Ascending aorta (tissue), 2 donors: ENCODE measurements at regions not wholly inside any gene's neighbourhood (a gene's known extent, or its start where the extent isn't known, plus 50 kb on each side); places are given as distances from the start of the nearest gene placed in this dataset.

Experiments used
- DNase-seq, 2 donors: peaks; one replicate each; pipeline ENCODE4 v3.0.0-alpha.2; 2019; ENCODE audit warnings: low spot score in 2 of 2
- H3K27ac ChIP-seq, 2 donors: fragments of 200-600 bp; sonication (generic); one replicate each; pipeline ENCODE4 v1.5.1; 2016 to 2017; ENCODE audit warnings: mild to moderate bottlenecking in 1 of 2
- H3K27me3 ChIP-seq: fragments of 200-600 bp; sonication (generic); one replicate; pipeline ENCODE4 v1.5.1; 2017
- H3K36me3 ChIP-seq, 2 donors: fragments of 200-600 bp; sonication (generic); one replicate each; pipeline ENCODE4 v1.5.1; 2016
- H3K4me1 ChIP-seq, 2 donors: fragments of 200-600 bp; sonication (generic); one replicate each; pipeline ENCODE4 v1.5.1; 2016 to 2017; ENCODE audit warnings: mild to moderate bottlenecking in 1 of 2
- H3K4me3 ChIP-seq, 2 donors: fragments of 200-600 bp; sonication (generic); one replicate each; pipeline ENCODE4 v1.5.1; 2016 to 2017; ENCODE audit warnings: mild to moderate bottlenecking in 1 of 2
- H3K9me3 ChIP-seq, 2 donors: fragments of 200-600 bp; sonication (generic); one replicate each; pipeline ENCODE4 v1.5.1; 2016
- CTCF ChIP-seq, 3 experiments: fragments of 200-600 bp in 2 of 3; fragments of 450-650 bp in 1 of 3; sonication (generic) in 2 of 3; IDR thresholded peaks; one replicate each; pipeline ENCODE4 v1.5.1; 2016 to 2019; ENCODE audit warnings: antibody characterized with exemption in 3 of 3, mild to moderate bottlenecking in 1 of 3, moderate library complexity in 1 of 3
- intact Hi-C: fragments of 100-400 bp; cut with DNase I; formaldehyde crosslinking; loops from one replicate; pipeline ENCODE4 v1.15.1; 2023

- Histone ChIP-seq H3K9me3 (no peaks in the 10 kb centered on the region), H3K27me3 (no peaks in the 10 kb centered on the region), H3K36me3 (no peaks in the 10 kb centered on the region), H3K27ac (no peak overlapping the region), H3K4me1 (peaks cover 0 to 2% of the 10 kb centered on the region in 2 donors), H3K4me3 (peak overlapping the region; percentile 50 to 53)
- no peak for TF ChIP-seq CTCF (IDR thresholded peaks at IDR 0.05)
- DNase-seq = no peak
- intact Hi-C loops = no loop called here
Observed at GRCh38 chr11:121929581-121929980, 186.4 kb downstream of the BLID start.

GRCh38 chr11:121928597-121929580 lies 187.1 kb downstream of the BLID start:
- no peak for DNase-seq
- H3K27ac ChIP-seq = no peak overlapping the region
- no peaks in the 10 kb centered on the region for H3K36me3 ChIP-seq
- H3K4me3 ChIP-seq = peak overlapping the region; percentile 50 to 53
- TF ChIP-seq CTCF (IDR thresholded peaks at IDR 0.05) = no peak
- H3K27me3 ChIP-seq = no peaks in the 10 kb centered on the region
- H3K4me1 ChIP-seq = peaks cover 0 to 2% of the 10 kb centered on the region in 2 donors
- intact Hi-C loops = no loop called here
- H3K9me3 ChIP-seq = no peaks in the 10 kb centered on the region

- DNase-seq = no peak
- H3K36me3 ChIP-seq = no peaks in the 10 kb centered on the region
- intact Hi-C loops = no loop called here
- H3K9me3 ChIP-seq = no peaks in the 10 kb centered on the region
- no peak overlapping the region for H3K4me3 ChIP-seq
- H3K4me1 ChIP-seq = peaks cover 0 to 2% of the 10 kb centered on the region in 2 donors
- H3K27me3 ChIP-seq = no peaks in the 10 kb centered on the region
- TF ChIP-seq CTCF (IDR thresholded peaks at IDR 0.05) = no peak
- no peak overlapping the region for H3K27ac ChIP-seq
Observed at GRCh38 chr11:121927789-121928188, 188.2 kb downstream of the BLID start.

GRCh38 chr11:121927097-121927785 lies 188.8 kb downstream of the BLID start:
- no peak for DNase-seq
- intact Hi-C loops = no loop called here
- H3K9me3 ChIP-seq = no peaks in the 10 kb centered on the region
- H3K27ac ChIP-seq = no peak overlapping the region
- no peak for TF ChIP-seq CTCF (IDR thresholded peaks at IDR 0.05)
- peaks cover 0 to 2% of the 10 kb centered on the region in 2 donors for H3K4me1 ChIP-seq
- no peak overlapping the region for H3K4me3 ChIP-seq
- no peaks in the 10 kb centered on the region for H3K27me3 ChIP-seq
- no peaks in the 10 kb centered on the region for H3K36me3 ChIP-seq

GRCh38 chr11:121924191-121924590 lies 191.8 kb downstream of the BLID start:
- H3K27me3 ChIP-seq = no peaks in the 10 kb centered on the region
- intact Hi-C loops = no loop called here
- no peak overlapping the region for H3K4me3 ChIP-seq
- H3K27ac ChIP-seq = no peak overlapping the region
- no peaks in the 10 kb centered on the region for H3K36me3 ChIP-seq
- DNase-seq = no peak
- no peak for TF ChIP-seq CTCF (IDR thresholded peaks at IDR 0.05)
- no peaks in the 10 kb centered on the region for H3K9me3 ChIP-seq
- H3K4me1 ChIP-seq = peaks cover 0 to 2% of the 10 kb centered on the region in 2 donors
